ENCODE measurements at regions not wholly inside any gene's neighbourhood (a gene's known extent, or its start where the extent isn't known, plus 50 kb on each side); places are given as distances from the start of the nearest gene placed in this dataset.

- no peak for TF ChIP-seq CTCF (IDR thresholded peaks at IDR 0.05; ENCODE audit: extremely low read depth in 1 of 2, insufficient read depth in 1 of 2, low read depth in 1 of 2, low read length in 2 of 2)
- no peak for TF ChIP-seq POLR2A (IDR thresholded peaks at IDR 0.05; ENCODE audit: low read depth, low read length)
- TF ChIP-seq FOS (IDR thresholded peaks at IDR 0.05; ENCODE audit: borderline replicate concordance, insufficient read depth, low read length): no peak
- no peak for TF ChIP-seq POLR2AphosphoS5 (IDR thresholded peaks at IDR 0.05; ENCODE audit: insufficient read depth, low read depth, low read length)
- no peak for TF ChIP-seq EZH2 (IDR thresholded peaks at IDR 0.05; ENCODE audit: borderline replicate concordance, low read depth, low read length, severe bottlenecking)
- TF ChIP-seq, protein P1, sequence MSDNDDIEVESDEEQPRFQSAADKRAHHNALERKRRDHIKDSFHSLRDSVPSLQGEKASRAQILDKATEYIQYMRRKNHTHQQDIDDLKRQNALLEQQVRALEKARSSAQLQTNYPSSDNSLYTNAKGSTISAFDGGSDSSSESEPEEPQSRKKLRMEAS (IDR thresholded peaks at IDR 0.05; ENCODE audit: insufficient read depth, insufficient read length): no peak
These were observed 91.1 kb upstream of the SMAD1 start for GRCh38 chr4:145390571-145390970.

Measured in endothelial cell of umbilical vein (primary cell).